HG02885 (cell line): ENCODE measurements at regions not wholly inside any gene's neighbourhood (a gene's known extent, or its start where the extent isn't known, plus 50 kb on each side); places are given as distances from the start of the nearest gene placed in this dataset.
"Not testable (repeated sequence)": the region's sequence is repeated elsewhere in the genome, so short reads cannot be mapped to it uniquely, and the experiment has no call there.

Source experiments
- ATAC-seq: cut with Tn5 transposase; IDR thresholded peaks from one replicate; pipeline ENCODE4 v1.9.1; 2021; ENCODE audit warnings: mild to moderate bottlenecking; ENCODE audit not compliant: unreplicated experiment, poor library complexity

DNA sequence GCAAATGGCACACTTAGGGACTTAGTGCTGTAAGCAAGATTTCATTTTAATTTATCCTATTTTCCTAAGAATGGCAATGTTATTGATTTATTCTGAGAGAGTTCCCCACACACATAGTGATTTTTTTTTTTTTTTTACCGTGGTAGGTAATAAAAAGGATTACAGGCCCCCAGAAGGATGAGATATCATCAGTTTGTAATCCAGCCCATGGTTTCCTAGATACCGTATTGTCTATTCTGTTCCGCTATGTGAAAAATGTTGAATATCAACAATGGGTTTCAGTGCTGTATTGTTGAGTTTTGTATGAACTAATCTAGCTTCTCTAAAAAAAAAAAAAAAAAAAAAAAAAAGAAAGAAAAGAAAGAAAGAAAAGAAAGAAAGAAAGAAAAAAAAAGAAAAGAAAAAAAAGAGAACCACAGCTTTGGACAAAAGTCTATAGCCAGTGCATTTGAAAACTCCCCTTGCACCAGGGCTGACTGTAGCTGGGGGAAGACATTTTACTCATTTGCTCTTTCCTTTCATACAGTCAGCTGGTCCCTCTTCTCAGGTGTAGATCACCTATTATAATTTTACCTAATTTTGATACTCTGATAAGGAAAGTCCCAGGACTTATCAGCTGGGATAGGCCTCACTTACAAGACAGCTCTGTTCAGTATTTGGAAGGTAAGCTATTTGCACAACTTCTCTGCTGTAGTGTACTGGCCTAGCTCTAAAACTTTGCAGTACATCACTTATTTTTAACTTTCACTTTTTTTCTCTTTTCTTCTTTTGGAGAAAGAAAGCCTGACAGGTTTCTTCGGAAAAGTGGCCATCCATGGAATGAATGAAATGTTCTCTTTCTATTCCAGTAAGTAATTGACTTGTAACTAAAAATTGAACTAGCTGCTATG lies 101.4 kb upstream of the SOX2 start:
- no peak for ATAC-seq

DNA sequence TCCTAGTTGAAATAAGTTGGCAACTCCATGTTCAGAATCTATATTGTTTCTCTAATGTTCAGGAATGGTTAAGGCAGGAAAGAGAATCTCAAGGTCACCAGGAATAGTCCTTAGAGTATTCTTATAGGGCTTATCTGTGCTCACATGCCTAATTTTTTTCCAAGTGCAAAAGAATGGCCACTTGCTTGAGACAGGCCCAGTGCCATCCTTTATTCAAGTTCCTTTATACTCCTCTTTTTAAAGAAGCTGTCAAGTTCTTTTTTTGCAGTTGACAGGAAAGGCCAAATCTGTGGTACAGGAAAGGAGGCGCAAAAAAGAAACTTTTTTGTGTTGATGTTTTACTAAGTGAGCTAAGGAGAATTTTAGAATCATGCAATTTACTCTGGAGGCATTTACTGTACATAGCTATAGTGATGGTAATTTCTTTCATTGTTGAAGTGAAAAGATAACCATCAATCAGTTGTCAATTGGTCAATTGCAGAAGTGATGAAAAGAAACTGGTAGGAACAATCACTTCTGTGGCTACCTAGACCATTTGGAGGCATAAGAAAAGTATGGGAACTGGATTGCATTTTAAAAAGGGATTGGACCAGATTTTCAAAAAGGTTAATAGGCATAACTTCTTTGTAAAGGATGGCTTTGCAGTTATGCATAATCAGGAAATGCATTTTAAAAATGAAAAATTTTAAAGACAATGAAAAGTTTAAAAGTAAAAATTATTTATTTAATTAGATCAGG lies 102.5 kb upstream of the SOX2 start:
- ATAC-seq = no peak

GRCh38 chr3:181604267-181604666 lies 107.5 kb upstream of the SOX2 start:
- no peak for ATAC-seq

GRCh38 chr3:181596126-181596525 lies 115.6 kb upstream of the SOX2 start:
- ATAC-seq = no peak

GRCh38 chr3:181590939-181591338 lies 120.8 kb upstream of the SOX2 start:
- ATAC-seq = not testable (repeated sequence)

GRCh38 chr3:181582619-181583018 lies 129.1 kb upstream of the SOX2 start:
- no peak for ATAC-seq

DNA sequence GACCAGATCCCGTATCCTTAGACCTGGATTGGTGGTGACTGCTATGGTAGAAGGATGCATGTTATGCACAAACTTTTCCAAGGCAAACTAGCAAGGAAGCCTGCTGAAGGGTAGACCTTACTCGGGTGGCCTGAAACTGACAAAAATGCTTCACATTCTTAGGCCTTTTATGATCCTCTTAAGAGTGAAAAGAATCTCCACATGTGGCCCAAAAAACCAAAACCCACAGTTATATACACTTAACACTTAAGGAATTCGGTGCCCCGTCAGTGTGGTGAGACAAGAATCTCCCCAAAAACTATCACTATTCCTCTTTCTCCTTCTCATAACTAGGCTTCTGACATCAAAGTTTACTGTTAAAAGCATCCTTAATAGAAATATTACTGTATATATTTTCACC lies 130.1 kb upstream of the SOX2 start:
- no peak for ATAC-seq

GRCh38 chr3:181578743-181579142 lies 133.0 kb upstream of the SOX2 start:
- ATAC-seq = no peak

DNA sequence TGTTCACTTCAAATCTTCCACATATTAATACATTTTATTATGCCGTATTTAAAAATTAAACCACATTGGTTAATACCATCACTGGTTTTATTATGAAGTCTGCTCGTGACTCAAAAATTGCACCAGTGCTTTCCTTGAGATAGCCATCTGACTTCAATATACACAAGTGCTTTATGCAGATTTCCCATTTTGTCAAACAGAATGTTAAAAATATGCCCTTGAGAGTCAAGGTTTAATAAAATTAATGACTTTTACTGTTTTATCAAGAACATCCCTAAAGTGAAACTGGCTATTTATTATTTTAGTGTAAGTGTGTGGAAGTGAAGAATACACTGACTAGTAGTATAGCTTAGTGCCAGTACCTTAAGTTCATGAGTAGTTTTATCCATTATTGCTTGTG lies 139.3 kb upstream of the SOX2 start:
- ATAC-seq = no peak

- no peak for ATAC-seq
These were observed 141.3 kb upstream of the SOX2 start for GRCh38 chr3:181570472-181570871.

DNA sequence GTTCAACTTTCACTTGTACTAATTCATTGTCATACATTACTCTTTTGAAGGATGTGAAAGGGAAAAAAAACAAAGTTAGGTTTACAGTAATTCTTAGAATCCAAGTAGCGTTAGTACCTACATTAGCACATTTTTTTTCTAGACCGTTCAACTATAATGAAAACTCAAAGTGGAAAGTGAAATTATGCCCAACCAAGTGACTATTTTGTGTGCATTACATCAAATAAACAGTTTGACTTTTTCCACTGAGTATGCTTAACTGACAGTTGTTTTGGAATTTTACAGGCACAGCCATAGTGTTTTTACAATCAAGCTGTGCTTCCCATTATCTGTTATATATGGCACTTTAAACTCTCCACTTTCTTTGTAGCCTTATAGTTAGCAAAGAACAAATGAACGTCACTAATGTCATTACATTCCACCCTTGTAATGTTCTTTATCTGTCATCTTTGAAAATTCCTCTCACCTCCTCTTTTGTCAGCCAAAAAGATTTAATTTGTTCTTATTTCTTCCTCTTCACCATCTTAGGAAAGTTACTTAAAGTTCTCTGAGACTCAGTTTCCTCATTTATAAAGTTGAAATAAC lies 142.3 kb upstream of the SOX2 start:
- ATAC-seq = no peak

DNA sequence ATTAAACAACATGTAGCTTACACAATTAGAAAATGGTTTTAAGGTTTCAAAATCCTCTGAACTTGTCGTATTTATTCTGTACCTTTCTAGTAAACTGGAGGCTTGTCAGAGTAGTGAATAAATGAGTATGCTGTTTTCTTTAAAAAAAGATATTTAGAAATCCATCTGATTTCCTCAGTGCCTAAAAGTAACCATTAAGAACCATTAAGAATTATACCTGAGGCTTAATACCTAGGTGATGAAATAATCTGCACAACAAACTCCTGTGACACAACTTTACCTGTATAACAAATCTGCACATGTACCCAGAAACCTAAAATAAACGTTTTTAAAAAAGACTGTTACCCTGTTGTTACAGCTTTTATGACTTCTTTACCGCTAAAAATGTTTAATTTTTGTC lies 143.0 kb upstream of the SOX2 start:
- no peak for ATAC-seq

- ATAC-seq = no peak
These were observed 143.5 kb upstream of the SOX2 start for GRCh38 chr3:181568248-181568647.

DNA sequence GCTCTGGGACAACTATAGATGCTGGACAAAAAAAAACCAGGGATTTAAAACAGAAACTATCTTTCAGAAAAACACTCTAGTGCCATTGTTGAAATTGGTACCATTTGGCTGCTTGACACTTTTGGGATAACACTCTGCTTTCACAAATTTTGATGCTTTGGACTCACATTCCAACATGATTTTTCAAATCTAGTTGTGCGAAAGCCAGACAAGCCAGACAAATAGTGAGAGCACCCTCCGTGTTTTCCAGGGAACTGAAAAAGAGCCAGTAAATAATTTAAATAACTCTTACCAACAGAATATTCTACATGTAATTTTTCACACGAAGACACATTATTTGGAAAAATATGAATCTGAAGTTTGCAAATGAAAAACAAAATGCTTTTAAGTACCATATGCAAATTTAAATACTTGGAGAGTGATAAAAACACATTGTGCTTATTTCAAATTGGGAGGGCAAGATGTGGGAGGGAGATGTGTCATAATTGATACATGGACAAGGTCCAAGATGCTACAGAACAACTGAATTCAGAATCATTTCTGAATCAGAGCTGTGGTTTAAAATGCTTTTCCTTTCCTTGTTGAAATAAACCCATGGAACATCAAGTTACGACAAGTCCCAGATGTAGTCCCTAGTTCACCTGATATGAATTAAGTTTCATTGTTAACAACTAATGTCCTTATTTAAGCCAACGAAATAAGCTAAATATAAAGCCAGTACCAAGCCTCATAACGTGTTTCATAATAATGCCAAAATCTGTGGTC lies 144.2 kb upstream of the SOX2 start:
- no peak for ATAC-seq

- ATAC-seq = no peak
These were observed 146.3 kb upstream of the SOX2 start for GRCh38 chr3:181565416-181565815.

DNA sequence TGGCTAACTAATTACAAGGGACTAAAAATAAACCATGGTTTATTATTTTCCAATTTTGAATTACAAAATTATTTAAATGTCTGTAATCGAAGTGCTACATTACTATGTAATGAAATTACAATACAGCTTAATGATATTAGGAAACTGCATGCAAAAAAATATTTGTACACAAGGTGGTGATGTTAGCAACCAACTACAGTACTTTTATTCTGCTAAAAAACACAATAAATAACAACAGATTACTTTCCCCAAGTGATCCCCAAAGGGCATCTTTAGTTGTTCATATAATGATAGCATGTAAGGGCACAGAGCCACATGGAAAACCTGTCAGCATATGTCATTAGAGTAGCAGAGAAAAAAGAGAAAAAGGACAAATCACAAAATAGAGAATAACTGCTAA lies 147.5 kb upstream of the SOX2 start:
- no peak for ATAC-seq

GRCh38 chr3:181561139-181562031 lies 150.3 kb upstream of the SOX2 start:
- ATAC-seq = no peak

DNA sequence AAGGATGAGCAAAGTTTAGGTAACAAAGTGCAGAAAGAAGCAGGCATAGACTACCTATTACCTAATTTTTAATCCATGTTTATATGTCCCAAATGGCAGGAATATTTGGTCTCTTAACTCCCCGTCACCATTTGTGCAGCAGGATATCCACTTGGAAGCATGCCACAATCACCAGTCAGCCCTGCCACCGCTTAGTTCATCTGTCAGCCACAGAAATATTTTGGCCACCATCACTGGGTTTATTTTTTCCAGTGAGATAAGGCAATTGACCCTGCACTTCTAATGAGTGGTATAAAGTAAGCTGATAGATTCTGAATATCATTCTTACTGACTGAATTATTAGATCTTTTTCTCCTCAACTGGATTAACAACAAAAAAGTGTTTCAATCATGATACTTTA lies 152.9 kb upstream of the SOX2 start:
- ATAC-seq = no peak

DNA sequence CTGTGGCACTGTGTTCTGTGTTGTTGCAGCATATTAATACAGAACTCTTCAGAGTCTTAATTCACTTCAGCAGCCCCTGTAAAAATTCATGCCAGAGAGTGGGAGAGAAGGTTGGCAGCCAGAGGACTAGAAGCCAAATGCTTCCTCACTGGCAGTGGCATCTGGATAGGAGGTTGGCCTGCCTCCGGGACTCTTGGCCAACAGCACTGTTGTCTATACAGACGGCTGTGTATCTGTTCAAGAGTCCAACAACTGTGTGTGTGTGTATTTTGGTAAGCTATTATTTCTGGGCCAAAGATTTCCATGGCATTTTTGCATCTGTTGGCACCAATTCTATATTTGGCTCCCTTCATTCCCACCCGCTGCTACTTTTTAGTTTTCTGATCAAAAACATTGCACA lies 156.0 kb upstream of the SOX2 start:
- no peak for ATAC-seq
